GM23248 (cell line): ENCODE measurements at regions not wholly inside any gene's neighbourhood (a gene's known extent, or its start where the extent isn't known, plus 50 kb on each side); places are given as distances from the start of the nearest gene placed in this dataset.

Experiments used
- DNase-seq: peaks from one replicate; pipeline ENCODE4 v3.0.0-alpha.2; 2015
- H2AFZ ChIP-seq: fragments of 200-600 bp; sonication (generic); 2 replicates; pipeline ENCODE4 v1.6.1; 2016; ENCODE audit warnings: antibody characterized with exemption
- H3F3A ChIP-seq: fragments of 200-600 bp; sonication (generic); 2 replicates; pipeline ENCODE4 v1.6.1; 2016; ENCODE audit warnings: mild to moderate bottlenecking, antibody characterized with exemption, mixed run types; ENCODE audit not compliant: insufficient read depth
- H3K27ac ChIP-seq: fragments of 200-600 bp; sonication (generic); 2 replicates; pipeline ENCODE4 v1.5.1; 2016; ENCODE audit warnings: mild to moderate bottlenecking
- H3K27me3 ChIP-seq: fragments of 200-600 bp; sonication (generic); replicated peaks from 2 replicates; pipeline ENCODE4 v1.6.1; 2016; ENCODE audit warnings: mild to moderate bottlenecking; ENCODE audit not compliant: insufficient read depth
- H3K36me3 ChIP-seq: fragments of 200-600 bp; sonication (generic); 2 replicates; pipeline ENCODE4 v1.6.1; 2016; ENCODE audit warnings: low read depth, mild to moderate bottlenecking
- H3K4me1 ChIP-seq: fragments of 200-600 bp; sonication (generic); 2 replicates; pipeline ENCODE4 v1.6.1; 2016; ENCODE audit warnings: mild to moderate bottlenecking; ENCODE audit not compliant: insufficient read depth
- H3K4me2 ChIP-seq: fragments of 200-600 bp; sonication (generic); one replicate; pipeline ENCODE4 v1.6.1; 2016; ENCODE audit warnings: mild to moderate bottlenecking; ENCODE audit not compliant: unreplicated experiment
- H3K4me3 ChIP-seq: fragments of 200-600 bp; sonication (generic); 2 replicates; pipeline ENCODE4 v1.5.1; 2016; ENCODE audit warnings: mild to moderate bottlenecking
- H3K79me2 ChIP-seq: fragments of 200-600 bp; sonication (generic); 2 replicates; pipeline ENCODE4 v1.6.1; 2016; ENCODE audit warnings: mild to moderate bottlenecking; ENCODE audit not compliant: insufficient read depth
- H3K9ac ChIP-seq: fragments of 200-600 bp; sonication (generic); 2 replicates; pipeline ENCODE4 v1.6.1; 2016; ENCODE audit warnings: mild to moderate bottlenecking
- H3K9me2 ChIP-seq: fragments of 200-600 bp; sonication (generic); 2 replicates; pipeline ENCODE4 v1.6.1; 2016; ENCODE audit warnings: mixed run types, mild to moderate bottlenecking, moderate library complexity; ENCODE audit not compliant: insufficient read depth
- H3K9me3 ChIP-seq: fragments of 200-600 bp; sonication (generic); one replicate; pipeline ENCODE4 v1.6.1; 2017; ENCODE audit warnings: low read depth
- H4K20me1 ChIP-seq: fragments of 200-600 bp; sonication (generic); 2 replicates; pipeline ENCODE4 v1.6.0; 2016; ENCODE audit not compliant: insufficient read depth
- EZH2 ChIP-seq: fragments of 200-600 bp; sonication (generic); IDR thresholded peaks from 2 replicates; pipeline ENCODE4 v1.6.1; 2018; ENCODE audit warnings: antibody characterized with exemption, mild to moderate bottlenecking; ENCODE audit not compliant: insufficient read depth, poor library complexity, severe bottlenecking
- EZH2phosphoT487 ChIP-seq: fragments of 200-600 bp; sonication (generic); IDR thresholded peaks from 2 replicates; pipeline ENCODE4 v1.6.1; 2018; ENCODE audit warnings: antibody characterized with exemption, moderate library complexity, mild to moderate bottlenecking, low read depth; ENCODE audit not compliant: insufficient read depth
- WGBS, 2 experiments: methylation state at CpG; one replicate each; pipeline ENCODE4 v1.1.6; 2015 to 2017; ENCODE audit warnings: low lambda C conversion rate in 2 of 2, low coverage in 1 of 2; ENCODE audit errors: missing lambda C conversion rate in 2 of 2; 5-methylcytosine and 5-hydroxymethylcytosine counted together
- in situ Hi-C: fragments of 300-500 bp; cut with MboI; formaldehyde crosslinking; loops from 2 replicates; pipeline ENCODE4 v1.15.0; 2020

GRCh38 chr10:128979405-128979804 is 487.6 kb upstream of the MGMT start:
- TF ChIP-seq EZH2 (no peak), EZH2phosphoT487 (no peak)
- H2AFZ ChIP-seq = no peak overlapping the region
- 36 to 42% methylated on average over 4 of the region's 4 CpGs for WGBS, 2 experiments
- H3F3A ChIP-seq = no peaks in the 10 kb centered on the region
- H3K4me2 ChIP-seq = no peak overlapping the region
- H3K27ac ChIP-seq = no peak overlapping the region
- H3K4me1 ChIP-seq = no peaks in the 10 kb centered on the region
- H4K20me1 ChIP-seq = no peaks in the 10 kb centered on the region
- no peak for DNase-seq
- no peaks in the 10 kb centered on the region for H3K36me3 ChIP-seq
- in situ Hi-C loops = no loop called here
- no peak overlapping the region for H3K4me3 ChIP-seq
- H3K27me3 ChIP-seq = no peaks in the 10 kb centered on the region
- no peaks in the 10 kb centered on the region for H3K9me3 ChIP-seq
- no peaks in the 10 kb centered on the region for H3K79me2 ChIP-seq
- H3K9ac ChIP-seq = no peak overlapping the region
- H3K9me2 ChIP-seq = no peaks in the 10 kb centered on the region

GRCh38 chr10:128981251-128981650 is 485.8 kb upstream of the MGMT start:
- no peaks in the 10 kb centered on the region for H4K20me1 ChIP-seq
- no peak overlapping the region for H3K27ac ChIP-seq
- H3K9ac ChIP-seq = no peak overlapping the region
- no peaks in the 10 kb centered on the region for H3K27me3 ChIP-seq
- TF ChIP-seq EZH2 (no peak), EZH2phosphoT487 (no peak)
- H3F3A ChIP-seq = no peaks in the 10 kb centered on the region
- no peak overlapping the region for H2AFZ ChIP-seq
- 19 to 31% methylated on average over 5 to 6 of the region's 6 CpGs for WGBS, 2 experiments
- no peaks in the 10 kb centered on the region for H3K79me2 ChIP-seq
- no peak for DNase-seq
- no peak overlapping the region for H3K4me3 ChIP-seq
- no peak overlapping the region for H3K4me2 ChIP-seq
- no peaks in the 10 kb centered on the region for H3K9me2 ChIP-seq
- H3K9me3 ChIP-seq = no peaks in the 10 kb centered on the region
- no peaks in the 10 kb centered on the region for H3K36me3 ChIP-seq
- in situ Hi-C loops = no loop called here
- no peaks in the 10 kb centered on the region for H3K4me1 ChIP-seq

GRCh38 chr10:128981881-128982615 is 485.0 kb upstream of the MGMT start:
- no peaks in the 10 kb centered on the region for H3K27me3 ChIP-seq
- H3K36me3 ChIP-seq = no peaks in the 10 kb centered on the region
- H2AFZ ChIP-seq = no peak overlapping the region
- H3K27ac ChIP-seq = no peak overlapping the region
- H3K9me3 ChIP-seq = no peaks in the 10 kb centered on the region
- DNase-seq = no peak
- 52 to 56% methylated on average over 20 of the region's 20 CpGs for WGBS, 2 experiments
- H3K79me2 ChIP-seq = no peaks in the 10 kb centered on the region
- H3K4me1 ChIP-seq = no peaks in the 10 kb centered on the region
- no peak overlapping the region for H3K4me3 ChIP-seq
- in situ Hi-C loops = no loop called here
- TF ChIP-seq EZH2phosphoT487 (no peak), EZH2 (no peak)
- H3K9me2 ChIP-seq = no peaks in the 10 kb centered on the region
- no peaks in the 10 kb centered on the region for H4K20me1 ChIP-seq
- H3K4me2 ChIP-seq = no peak overlapping the region
- no peaks in the 10 kb centered on the region for H3F3A ChIP-seq
- H3K9ac ChIP-seq = no peak overlapping the region

- 18 to 41% methylated on average over 4 of the region's 4 CpGs for WGBS, 2 experiments
- TF ChIP-seq EZH2 = no peak
- TF ChIP-seq EZH2phosphoT487 = no peak
- Histone ChIP-seq H3K9me2 (no peaks in the 10 kb centered on the region), H3F3A (no peaks in the 10 kb centered on the region), H4K20me1 (no peaks in the 10 kb centered on the region), H3K9ac (no peak overlapping the region), H2AFZ (no peak overlapping the region), H3K79me2 (no peaks in the 10 kb centered on the region), H3K4me3 (no peak overlapping the region), H3K27me3 (no peaks in the 10 kb centered on the region), H3K9me3 (no peaks in the 10 kb centered on the region), H3K4me1 (no peaks in the 10 kb centered on the region), H3K4me2 (no peak overlapping the region), H3K36me3 (no peaks in the 10 kb centered on the region), H3K27ac (no peak overlapping the region)
- DNase-seq = no peak
- in situ Hi-C loops = no loop called here
These were observed 484.5 kb upstream of the MGMT start for GRCh38 chr10:128982616-128982915.

- Histone ChIP-seq H3K36me3 (no peaks in the 10 kb centered on the region), H3K4me2 (no peak overlapping the region), H3K27ac (no peak overlapping the region), H4K20me1 (no peaks in the 10 kb centered on the region), H3K9me2 (no peaks in the 10 kb centered on the region), H2AFZ (no peak overlapping the region), H3K27me3 (no peaks in the 10 kb centered on the region), H3F3A (no peaks in the 10 kb centered on the region), H3K4me3 (no peak overlapping the region), H3K9ac (no peak overlapping the region), H3K4me1 (no peaks in the 10 kb centered on the region), H3K79me2 (no peaks in the 10 kb centered on the region), H3K9me3 (no peaks in the 10 kb centered on the region)
- in situ Hi-C loops = no loop called here
- 0% methylated on average over 1 of the region's 1 CpG for WGBS, 2 experiments
- TF ChIP-seq EZH2 (no peak), EZH2phosphoT487 (no peak)
- no peak for DNase-seq
These were observed 482.0 kb upstream of the MGMT start for GRCh38 chr10:128985036-128985435.
